ENCODE measurements at regions not wholly inside any gene's neighbourhood (a gene's known extent, or its start where the extent isn't known, plus 50 kb on each side); places are given as distances from the start of the nearest gene placed in this dataset.

DNA sequence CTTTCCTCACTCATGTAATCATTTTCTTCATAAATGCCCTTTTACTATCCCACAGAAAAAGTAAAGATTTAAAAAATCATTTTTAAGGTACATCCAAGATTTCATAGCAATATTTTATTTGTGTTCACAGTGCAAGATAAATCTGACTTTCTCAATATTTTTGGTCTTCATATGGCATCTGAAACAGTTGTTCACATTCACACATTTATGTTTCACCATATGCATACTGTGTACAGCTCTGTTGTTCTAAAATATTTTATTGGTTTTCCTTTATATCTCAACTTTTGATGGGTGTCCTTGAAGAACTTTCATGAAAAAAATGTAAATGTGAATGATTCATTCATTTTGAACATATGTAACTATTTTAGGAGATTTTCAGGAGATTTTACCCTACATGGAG lies 348.7 kb downstream of the SNAPC1 start:
- TF ChIP-seq, protein P1, sequence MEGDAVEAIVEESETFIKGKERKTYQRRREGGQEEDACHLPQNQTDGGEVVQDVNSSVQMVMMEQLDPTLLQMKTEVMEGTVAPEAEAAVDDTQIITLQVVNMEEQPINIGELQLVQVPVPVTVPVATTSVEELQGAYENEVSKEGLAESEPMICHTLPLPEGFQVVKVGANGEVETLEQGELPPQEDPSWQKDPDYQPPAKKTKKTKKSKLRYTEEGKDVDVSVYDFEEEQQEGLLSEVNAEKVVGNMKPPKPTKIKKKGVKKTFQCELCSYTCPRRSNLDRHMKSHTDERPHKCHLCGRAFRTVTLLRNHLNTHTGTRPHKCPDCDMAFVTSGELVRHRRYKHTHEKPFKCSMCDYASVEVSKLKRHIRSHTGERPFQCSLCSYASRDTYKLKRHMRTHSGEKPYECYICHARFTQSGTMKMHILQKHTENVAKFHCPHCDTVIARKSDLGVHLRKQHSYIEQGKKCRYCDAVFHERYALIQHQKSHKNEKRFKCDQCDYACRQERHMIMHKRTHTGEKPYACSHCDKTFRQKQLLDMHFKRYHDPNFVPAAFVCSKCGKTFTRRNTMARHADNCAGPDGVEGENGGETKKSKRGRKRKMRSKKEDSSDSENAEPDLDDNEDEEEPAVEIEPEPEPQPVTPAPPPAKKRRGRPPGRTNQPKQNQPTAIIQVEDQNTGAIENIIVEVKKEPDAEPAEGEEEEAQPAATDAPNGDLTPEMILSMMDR (IDR thresholded peaks at IDR 0.05) = no peak
- TF ChIP-seq EZH2 (IDR thresholded peaks at IDR 0.05) (no peak), EZH2phosphoT487 (IDR thresholded peaks at IDR 0.05) (no peak)

Measured in neural progenitor cell (in vitro differentiated cells).